Astrocyte of the cerebellum (primary cell): ENCODE measurements at regions not wholly inside any gene's neighbourhood (a gene's known extent, or its start where the extent isn't known, plus 50 kb on each side); places are given as distances from the start of the nearest gene placed in this dataset.

Experiments used
- DNase-seq: peaks from one replicate; pipeline ENCODE4 v3.0.0-alpha.2; 2011; ENCODE audit warnings: low read depth
- H3K4me3 ChIP-seq: 2 replicates; pipeline ENCODE4 v1.5.1; 2011; ENCODE audit warnings: mild to moderate bottlenecking, low read depth, low read length, moderate library complexity
- in situ Hi-C: cut with HindIII; loops from 2 replicates; pipeline ENCODE4 v1.10.0; 2017; ENCODE audit warnings: low sequenced_read_pairs
- TF ChIP-seq, protein P1 (sequence below): IDR thresholded peaks from 2 replicates; pipeline ENCODE4 v1.5.1; 2012; ENCODE audit warnings: low read length, low read depth, moderate library complexity, mild to moderate bottlenecking; ENCODE audit errors: missing control alignments

DNA sequence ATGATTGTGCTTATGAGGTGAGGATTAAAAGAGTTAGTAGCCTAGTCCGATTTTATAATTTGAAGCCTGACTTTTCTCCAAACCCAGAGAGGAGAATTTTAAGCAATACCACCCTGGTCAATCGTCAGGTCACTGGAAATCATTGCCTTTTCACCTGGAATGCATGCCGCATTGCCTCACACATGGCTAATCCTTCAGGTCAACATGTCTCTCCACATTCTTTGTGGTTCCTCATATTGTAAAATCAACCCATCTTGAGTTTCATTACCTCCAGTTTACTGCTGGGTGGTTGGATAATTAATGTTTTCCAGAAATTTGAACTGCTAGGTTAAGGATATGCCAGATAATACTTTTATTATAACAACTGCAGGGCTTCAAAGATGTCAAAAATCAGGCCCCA, 55.6 kb upstream of the SEMA3E start:
- no peak overlapping the region for H3K4me3 ChIP-seq
- TF ChIP-seq, protein P1, sequence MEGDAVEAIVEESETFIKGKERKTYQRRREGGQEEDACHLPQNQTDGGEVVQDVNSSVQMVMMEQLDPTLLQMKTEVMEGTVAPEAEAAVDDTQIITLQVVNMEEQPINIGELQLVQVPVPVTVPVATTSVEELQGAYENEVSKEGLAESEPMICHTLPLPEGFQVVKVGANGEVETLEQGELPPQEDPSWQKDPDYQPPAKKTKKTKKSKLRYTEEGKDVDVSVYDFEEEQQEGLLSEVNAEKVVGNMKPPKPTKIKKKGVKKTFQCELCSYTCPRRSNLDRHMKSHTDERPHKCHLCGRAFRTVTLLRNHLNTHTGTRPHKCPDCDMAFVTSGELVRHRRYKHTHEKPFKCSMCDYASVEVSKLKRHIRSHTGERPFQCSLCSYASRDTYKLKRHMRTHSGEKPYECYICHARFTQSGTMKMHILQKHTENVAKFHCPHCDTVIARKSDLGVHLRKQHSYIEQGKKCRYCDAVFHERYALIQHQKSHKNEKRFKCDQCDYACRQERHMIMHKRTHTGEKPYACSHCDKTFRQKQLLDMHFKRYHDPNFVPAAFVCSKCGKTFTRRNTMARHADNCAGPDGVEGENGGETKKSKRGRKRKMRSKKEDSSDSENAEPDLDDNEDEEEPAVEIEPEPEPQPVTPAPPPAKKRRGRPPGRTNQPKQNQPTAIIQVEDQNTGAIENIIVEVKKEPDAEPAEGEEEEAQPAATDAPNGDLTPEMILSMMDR: no peak
- in situ Hi-C loops: no loop called here
- no peak for DNase-seq

DNA sequence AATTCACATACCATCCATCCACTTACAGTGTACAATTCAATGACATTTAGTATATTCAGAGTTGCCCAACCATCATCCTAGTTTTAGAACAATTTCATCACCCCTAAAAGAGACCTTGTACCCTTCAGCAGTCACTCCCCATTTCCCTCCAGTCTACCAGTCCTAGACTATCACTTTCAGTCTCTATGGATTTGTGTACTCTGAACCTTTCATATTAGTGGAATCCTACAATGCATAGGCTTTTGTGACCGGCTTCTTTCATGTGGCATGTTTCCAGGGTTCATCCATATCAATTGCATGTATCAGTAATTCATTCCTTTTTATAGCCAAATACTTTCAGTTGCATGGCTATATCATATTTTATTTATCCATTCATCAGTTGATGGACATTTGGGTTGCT, 53.5 kb upstream of the SEMA3E start:
- H3K4me3 ChIP-seq: no peak overlapping the region
- in situ Hi-C loops: no loop called here
- no peak for DNase-seq
- TF ChIP-seq, protein P1: no peak

DNA sequence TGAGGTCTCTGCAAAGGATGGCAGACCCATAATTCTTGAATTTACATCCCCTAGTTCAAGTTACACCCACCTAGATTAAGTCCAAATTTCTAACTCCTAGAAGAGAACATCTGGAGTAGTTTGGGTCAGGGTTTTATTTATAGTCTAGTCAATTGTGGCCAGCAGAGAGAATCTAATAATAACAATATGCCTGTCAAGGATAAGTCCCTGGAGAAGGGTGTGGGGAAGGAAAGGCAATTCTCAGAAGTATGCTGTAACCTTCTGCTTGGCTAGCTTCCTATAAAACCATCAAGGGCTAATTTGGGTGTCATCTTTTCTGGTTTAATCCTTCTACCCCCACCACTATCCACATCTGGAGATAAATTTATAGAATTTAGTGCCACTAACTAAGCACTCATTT, 52.8 kb upstream of the SEMA3E start:
- H3K4me3 ChIP-seq: no peak overlapping the region
- in situ Hi-C loops: no loop called here
- DNase-seq: no peak
- TF ChIP-seq, protein P1: no peak
